Fibroblast of lung (primary cell): ENCODE measurements at regions not wholly inside any gene's neighbourhood (a gene's known extent, or its start where the extent isn't known, plus 50 kb on each side); places are given as distances from the start of the nearest gene placed in this dataset.

ENCODE experiments used
- DNase-seq, 2 donors: peaks; one replicate each; pipeline versions ENCODE4 v3.0.0 to v3.0.0-alpha.2; 2010; ENCODE audit warnings: low read depth in 2 of 2
- H2AFZ ChIP-seq: 2 replicates; pipeline ENCODE4 v1.5.1; 2012; ENCODE audit warnings: low read length, control low read depth, inconsistent platforms
- H3K27ac ChIP-seq: 2 replicates; pipeline ENCODE4 v1.5.1; 2011; ENCODE audit warnings: low read length, control low read depth; ENCODE audit not compliant: insufficient read depth
- H3K27me3 ChIP-seq: 2 replicates; pipeline ENCODE4 v1.5.1; 2011; ENCODE audit warnings: mild to moderate bottlenecking, low read length; ENCODE audit not compliant: control insufficient read depth, insufficient read depth
- H3K36me3 ChIP-seq: 2 replicates; pipeline ENCODE4 v1.5.1; 2011; ENCODE audit warnings: low read length; ENCODE audit not compliant: control insufficient read depth, insufficient read depth
- H3K4me1 ChIP-seq: 2 replicates; pipeline ENCODE4 v1.5.1; 2011; ENCODE audit warnings: low read length; ENCODE audit not compliant: control insufficient read depth, insufficient read depth; ENCODE audit errors: extremely low read depth
- H3K4me2 ChIP-seq: 2 replicates; pipeline ENCODE4 v1.5.1; 2011; ENCODE audit warnings: low read length, control low read depth; ENCODE audit not compliant: insufficient read depth; ENCODE audit errors: extremely low read depth
- H3K4me3 ChIP-seq, 4 experiments: fragments of 200-600 bp in 1 of 4; sonication (generic) in 1 of 4; replicated peaks in 1 of 4; 2 replicates each; pipeline ENCODE4 v1.5.1; 2011 to 2016; ENCODE audit warnings: low read length in 4 of 4, low read depth in 3 of 4, mild to moderate bottlenecking in 3 of 4, control low read depth in 2 of 4, inconsistent platforms in 1 of 4, mixed read lengths in 1 of 4; ENCODE audit not compliant: insufficient read depth in 1 of 4; ENCODE audit errors: control extremely low read depth in 1 of 4
- H3K79me2 ChIP-seq: 2 replicates; pipeline ENCODE4 v1.5.1; 2012; ENCODE audit warnings: mild to moderate bottlenecking, low read length, inconsistent platforms; ENCODE audit not compliant: control insufficient read depth, insufficient read depth
- H3K9ac ChIP-seq: 2 replicates; pipeline ENCODE4 v1.5.1; 2011; ENCODE audit warnings: mild to moderate bottlenecking, low read length, control low read depth; ENCODE audit not compliant: insufficient read depth
- H3K9me3 ChIP-seq: 2 replicates; pipeline ENCODE4 v1.5.1; 2012; ENCODE audit warnings: low read depth, low read length; ENCODE audit not compliant: control insufficient read depth, insufficient read depth
- H4K20me1 ChIP-seq: 2 replicates; pipeline ENCODE4 v1.5.1; 2011; ENCODE audit warnings: low read length; ENCODE audit not compliant: control insufficient read depth, insufficient read depth; ENCODE audit errors: extremely low read depth
- CTCF ChIP-seq, 2 donors: IDR thresholded peaks in 1 of 2; conservative IDR thresholded peaks in 1 of 2; 1 replicate in 1 of 2; 2 replicates in 1 of 2; pipeline ENCODE4 v1.5.1; 2011 to 2012; ENCODE audit warnings: low read length in 2 of 2, control low read depth in 1 of 2, inconsistent platforms in 1 of 2, low read depth in 1 of 2, mild to moderate bottlenecking in 1 of 2
- EZH2 ChIP-seq: IDR thresholded peaks from 2 replicates; pipeline ENCODE4 v1.5.1; 2012; ENCODE audit warnings: low read length, control low read depth, mild to moderate bottlenecking; ENCODE audit errors: missing control alignments

- H3K79me2 ChIP-seq = no peaks in the 10 kb centered on the region
- no peaks in the 10 kb centered on the region for H3K36me3 ChIP-seq
- TF ChIP-seq CTCF (conservative IDR thresholded peaks at IDR 0.05 in 1 of 2, IDR thresholded peaks at IDR 0.05 in 1 of 2; ENCODE audit: low read depth in 1 of 2, low read length in 2 of 2) (no peak), EZH2 (no peak)
- no peaks in the 10 kb centered on the region for H3K27me3 ChIP-seq
- no peak overlapping the region for H2AFZ ChIP-seq
- H3K9ac ChIP-seq = no peak overlapping the region
- H4K20me1 ChIP-seq = no peaks in the 10 kb centered on the region
- DNase-seq = no peak
- H3K27ac ChIP-seq = no peak overlapping the region
- no peak overlapping the region for H3K4me3 ChIP-seq
- H3K4me1 ChIP-seq = peaks cover 8% of the 10 kb centered on the region
- no peak overlapping the region for H3K4me2 ChIP-seq
- no peaks in the 10 kb centered on the region for H3K9me3 ChIP-seq
Observed at GRCh38 chr5:163755505-163755904, 250.1 kb downstream of the MAT2B start.

GRCh38 chr5:163756170-163756569 lies 250.8 kb downstream of the MAT2B start:
- DNase-seq = no peak
- Histone ChIP-seq H4K20me1 (no peaks in the 10 kb centered on the region), H3K27ac (no peak overlapping the region), H3K9ac (no peak overlapping the region), H3K79me2 (no peaks in the 10 kb centered on the region), H3K27me3 (no peaks in the 10 kb centered on the region), H2AFZ (no peak overlapping the region), H3K4me3 (no peak overlapping the region), H3K4me1 (peaks cover 8% of the 10 kb centered on the region), H3K9me3 (no peaks in the 10 kb centered on the region), H3K36me3 (no peaks in the 10 kb centered on the region), H3K4me2 (no peak overlapping the region)
- TF ChIP-seq CTCF (conservative IDR thresholded peaks at IDR 0.05 in 1 of 2, IDR thresholded peaks at IDR 0.05 in 1 of 2; ENCODE audit: low read depth in 1 of 2, low read length in 2 of 2) = no peak
- no peak for TF ChIP-seq EZH2

GRCh38 chr5:163757344-163757743 lies 251.9 kb downstream of the MAT2B start:
- no peaks in the 10 kb centered on the region for H4K20me1 ChIP-seq
- peaks cover 8% of the 10 kb centered on the region for H3K4me1 ChIP-seq
- no peak overlapping the region for H3K4me3 ChIP-seq
- H3K27ac ChIP-seq = no peak overlapping the region
- DNase-seq = peak; percentile 44 to 70
- H3K4me2 ChIP-seq = no peak overlapping the region
- no peak for TF ChIP-seq CTCF (conservative IDR thresholded peaks at IDR 0.05 in 1 of 2, IDR thresholded peaks at IDR 0.05 in 1 of 2; ENCODE audit: low read depth in 1 of 2, low read length in 2 of 2)
- no peaks in the 10 kb centered on the region for H3K79me2 ChIP-seq
- H3K27me3 ChIP-seq = no peaks in the 10 kb centered on the region
- H2AFZ ChIP-seq = no peak overlapping the region
- no peak overlapping the region for H3K9ac ChIP-seq
- H3K36me3 ChIP-seq = no peaks in the 10 kb centered on the region
- no peaks in the 10 kb centered on the region for H3K9me3 ChIP-seq
